SU-DHL-6 (cell line): ENCODE measurements at regions not wholly inside any gene's neighbourhood (a gene's known extent, or its start where the extent isn't known, plus 50 kb on each side); places are given as distances from the start of the nearest gene placed in this dataset.

Experiments used
- H2AFZ ChIP-seq: fragments of 200-600 bp; sonication (generic); 2 replicates; pipeline ENCODE4 v1.6.1; 2014; ENCODE audit warnings: low read depth, mild to moderate bottlenecking, moderate library complexity, mixed read lengths, antibody characterized with exemption, low read length; ENCODE audit not compliant: severe bottlenecking
- H3F3A ChIP-seq: fragments of 200-600 bp; shearing (Covaris generic); 2 replicates; pipeline ENCODE4 v1.6.0; 2016; ENCODE audit warnings: antibody characterized with exemption, mild to moderate bottlenecking; ENCODE audit not compliant: insufficient read depth
- H3K27ac ChIP-seq: fragments of 200-600 bp; sonication (generic); 2 replicates; pipeline ENCODE4 v1.5.1; 2016; ENCODE audit warnings: low read depth, mild to moderate bottlenecking, low read length, moderate library complexity, mixed read lengths
- H3K27me3 ChIP-seq: fragments of 200-600 bp; sonication (generic), shearing (Covaris generic); 2 replicates; pipeline ENCODE4 v1.6.0; 2014; ENCODE audit warnings: mild to moderate bottlenecking, low read length
- H3K36me3 ChIP-seq: fragments of 200-600 bp; sonication (generic); 2 replicates; pipeline ENCODE4 v1.6.1; 2014; ENCODE audit warnings: mild to moderate bottlenecking, low read length, mixed read lengths
- H3K4me2 ChIP-seq: fragments of 300-600, 200-600 bp; shearing (Covaris generic), sonication (generic); 2 replicates; pipeline ENCODE4 v1.6.0; 2014; ENCODE audit warnings: low read length, low read depth, mild to moderate bottlenecking; ENCODE audit not compliant: poor library complexity, severe bottlenecking
- H3K4me3 ChIP-seq: fragments of 200-600 bp; sonication (generic); 2 replicates; pipeline ENCODE4 v1.5.1; 2014; ENCODE audit warnings: antibody characterized with exemption, low read length, mild to moderate bottlenecking, mixed read lengths; ENCODE audit not compliant: insufficient read depth, poor library complexity, severe bottlenecking
- H3K79me2 ChIP-seq: fragments of 200-600 bp; sonication (generic); 2 replicates; pipeline ENCODE4 v1.6.1; 2014; ENCODE audit warnings: mild to moderate bottlenecking, low read length, moderate library complexity; ENCODE audit not compliant: insufficient read depth
- H3K9ac ChIP-seq: fragments of 200-600 bp; sonication (generic); 2 replicates; pipeline ENCODE4 v1.7.0; 2014; ENCODE audit warnings: mild to moderate bottlenecking, low read length
- H3K9me2 ChIP-seq: fragments of 200-600 bp; sonication (generic); replicated peaks from 2 replicates; pipeline ENCODE4 v1.6.1; 2014; ENCODE audit warnings: low read length; ENCODE audit not compliant: insufficient read depth
- H3K9me3 ChIP-seq: fragments of 200-600 bp; sonication (generic); 2 replicates; pipeline ENCODE4 v1.6.1; 2014; ENCODE audit warnings: low read length, mixed read lengths; ENCODE audit not compliant: insufficient read depth
- H4K20me1 ChIP-seq: fragments of 200-600 bp; sonication (generic); 2 replicates; pipeline ENCODE4 v1.6.1; 2014; ENCODE audit warnings: low read depth, mild to moderate bottlenecking, antibody characterized with exemption, low read length, moderate library complexity, mixed read lengths
- EZH2phosphoT487 ChIP-seq: fragments of 200-600 bp; sonication (generic), shearing (Covaris generic); conservative IDR thresholded peaks from 2 replicates; pipeline ENCODE4 v1.6.1; 2018; ENCODE audit warnings: mild to moderate bottlenecking, antibody characterized with exemption, low read length, moderate library complexity, mixed read lengths
- TF ChIP-seq, protein P1 (sequence below): fragments of 200-600 bp; sonication (generic); IDR thresholded peaks from one replicate; pipeline ENCODE4 v1.5.1; 2017; ENCODE audit warnings: antibody characterized with exemption, mild to moderate bottlenecking, low read length, moderate library complexity; ENCODE audit not compliant: insufficient read depth, poor library complexity, severe bottlenecking

DNA sequence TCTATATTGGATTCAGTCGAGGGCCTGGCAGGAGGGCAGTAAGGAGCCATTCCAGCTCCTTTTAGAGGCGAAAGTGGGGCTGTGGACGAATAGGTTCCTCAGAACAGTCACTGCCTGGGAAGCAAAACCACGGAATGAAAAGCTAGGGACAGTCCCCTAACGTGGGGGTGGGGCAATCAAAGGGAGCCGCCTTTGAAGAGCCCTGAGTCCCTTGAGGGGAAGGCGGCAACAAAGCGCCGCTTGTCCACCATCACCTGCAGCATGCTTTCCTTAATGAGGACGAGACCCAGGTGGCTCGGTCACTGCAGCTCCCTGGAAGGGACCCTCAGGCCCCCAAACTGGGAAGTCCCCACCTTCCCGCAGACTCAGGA is 184.7 kb downstream of the ETS2 start:
- Histone ChIP-seq H3F3A (no peaks in the 10 kb centered on the region), H3K79me2 (no peaks in the 10 kb centered on the region), H3K4me2 (no peak overlapping the region), H3K9ac (no peak overlapping the region), H2AFZ (no peak overlapping the region), H3K27ac (no peak overlapping the region), H3K4me3 (no peak overlapping the region), H3K36me3 (no peaks in the 10 kb centered on the region), H3K27me3 (no peaks in the 10 kb centered on the region), H3K9me2 (no peaks in the 10 kb centered on the region), H3K9me3 (no peaks in the 10 kb centered on the region), H4K20me1 (no peaks in the 10 kb centered on the region)
- TF ChIP-seq, protein P1, sequence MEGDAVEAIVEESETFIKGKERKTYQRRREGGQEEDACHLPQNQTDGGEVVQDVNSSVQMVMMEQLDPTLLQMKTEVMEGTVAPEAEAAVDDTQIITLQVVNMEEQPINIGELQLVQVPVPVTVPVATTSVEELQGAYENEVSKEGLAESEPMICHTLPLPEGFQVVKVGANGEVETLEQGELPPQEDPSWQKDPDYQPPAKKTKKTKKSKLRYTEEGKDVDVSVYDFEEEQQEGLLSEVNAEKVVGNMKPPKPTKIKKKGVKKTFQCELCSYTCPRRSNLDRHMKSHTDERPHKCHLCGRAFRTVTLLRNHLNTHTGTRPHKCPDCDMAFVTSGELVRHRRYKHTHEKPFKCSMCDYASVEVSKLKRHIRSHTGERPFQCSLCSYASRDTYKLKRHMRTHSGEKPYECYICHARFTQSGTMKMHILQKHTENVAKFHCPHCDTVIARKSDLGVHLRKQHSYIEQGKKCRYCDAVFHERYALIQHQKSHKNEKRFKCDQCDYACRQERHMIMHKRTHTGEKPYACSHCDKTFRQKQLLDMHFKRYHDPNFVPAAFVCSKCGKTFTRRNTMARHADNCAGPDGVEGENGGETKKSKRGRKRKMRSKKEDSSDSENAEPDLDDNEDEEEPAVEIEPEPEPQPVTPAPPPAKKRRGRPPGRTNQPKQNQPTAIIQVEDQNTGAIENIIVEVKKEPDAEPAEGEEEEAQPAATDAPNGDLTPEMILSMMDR = no peak
- no peak for TF ChIP-seq EZH2phosphoT487

GRCh38 chr21:38989745-38990423 is 184.2 kb downstream of the ETS2 start:
- H4K20me1 ChIP-seq = no peaks in the 10 kb centered on the region
- H3F3A ChIP-seq = no peaks in the 10 kb centered on the region
- H3K79me2 ChIP-seq = no peaks in the 10 kb centered on the region
- H3K36me3 ChIP-seq = no peaks in the 10 kb centered on the region
- H3K9me2 ChIP-seq = no peaks in the 10 kb centered on the region
- no peak overlapping the region for H2AFZ ChIP-seq
- no peak overlapping the region for H3K4me2 ChIP-seq
- no peak overlapping the region for H3K27ac ChIP-seq
- no peak overlapping the region for H3K9ac ChIP-seq
- H3K27me3 ChIP-seq = no peaks in the 10 kb centered on the region
- no peak overlapping the region for H3K4me3 ChIP-seq
- H3K9me3 ChIP-seq = no peaks in the 10 kb centered on the region
- TF ChIP-seq, protein P1 = no peak
- no peak for TF ChIP-seq EZH2phosphoT487

DNA sequence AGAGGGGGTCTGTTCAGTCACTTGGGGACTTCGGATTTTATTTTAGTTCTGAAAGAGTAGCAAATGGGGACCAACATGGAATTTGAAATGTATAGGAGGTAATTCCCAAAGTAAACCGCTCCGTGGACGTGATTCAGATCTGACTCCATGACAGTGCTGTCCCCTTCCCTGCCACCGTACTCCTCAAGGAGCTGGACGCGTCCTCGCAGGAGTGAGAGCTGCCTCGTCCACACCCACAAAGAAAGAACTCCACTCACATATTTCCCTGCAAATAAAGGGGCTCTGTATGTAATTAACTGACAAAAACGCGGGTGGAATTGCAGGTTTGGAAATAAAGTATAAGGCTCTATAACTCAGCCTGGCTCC is 183.6 kb downstream of the ETS2 start:
- H4K20me1 ChIP-seq = no peaks in the 10 kb centered on the region
- H3K79me2 ChIP-seq = no peaks in the 10 kb centered on the region
- no peak overlapping the region for H3K9ac ChIP-seq
- H3F3A ChIP-seq = no peaks in the 10 kb centered on the region
- H3K27me3 ChIP-seq = no peaks in the 10 kb centered on the region
- H3K4me3 ChIP-seq = no peak overlapping the region
- H3K9me2 ChIP-seq = no peaks in the 10 kb centered on the region
- no peaks in the 10 kb centered on the region for H3K36me3 ChIP-seq
- H2AFZ ChIP-seq = no peak overlapping the region
- H3K27ac ChIP-seq = no peak overlapping the region
- no peaks in the 10 kb centered on the region for H3K9me3 ChIP-seq
- TF ChIP-seq EZH2phosphoT487 = no peak
- TF ChIP-seq, protein P1 = no peak
- H3K4me2 ChIP-seq = no peak overlapping the region
